NCI-H146 treated with DMSO at 0.1 percent for 48 hours (cell line): ENCODE measurements at regions not wholly inside any gene's neighbourhood (a gene's known extent, or its start where the extent isn't known, plus 50 kb on each side); places are given as distances from the start of the nearest gene placed in this dataset.
A peak's percentile ranks its signal among the peaks of the same experiment; 100 is the strongest.
"Not testable (repeated sequence)": the region's sequence is repeated elsewhere in the genome, so short reads cannot be mapped to it uniquely, and the experiment has no call there.

ENCODE experiments used
- DNase-seq: peaks from one replicate; lab custom pipeline; 2025; ENCODE audit not compliant: unreplicated experiment; lab: John Stamatoyannopoulos, UW

- no peak for DNase-seq
Observed at GRCh38 chr5:71821029-71821428, 102.0 kb downstream of the CARTPT start.

GRCh38 chr5:71822065-71822464, 103.0 kb downstream of the CARTPT start:
- not testable (repeated sequence) for DNase-seq

DNA sequence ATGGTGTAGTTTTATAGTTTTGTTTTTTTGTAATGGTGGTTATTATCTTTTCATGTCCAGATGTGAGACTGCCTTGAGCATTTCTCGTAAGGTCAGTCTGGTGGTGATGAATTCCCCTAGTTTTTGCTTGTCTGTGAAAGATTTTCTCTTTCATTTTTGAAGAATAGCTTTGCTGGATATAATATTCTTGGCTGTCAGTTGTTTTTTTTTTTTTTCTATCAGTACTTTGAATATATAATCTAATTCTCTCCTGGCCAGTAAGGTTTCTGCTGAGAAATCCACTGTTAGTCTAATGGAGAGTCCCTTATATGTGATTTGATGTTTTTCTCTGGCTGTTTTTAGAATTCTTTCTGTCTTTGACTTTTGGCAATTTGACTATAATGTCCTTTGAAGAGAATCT, 106.9 kb downstream of the CARTPT start:
- DNase-seq: no peak

GRCh38 chr5:71828291-71829040, 109.4 kb downstream of the CARTPT start:
- no peak for DNase-seq

- DNase-seq: no peak
Observed at GRCh38 chr5:71829206-71829605, 110.1 kb downstream of the CARTPT start.

GRCh38 chr5:71830681-71831539, 111.8 kb downstream of the CARTPT start:
- DNase-seq: no peak

DNA sequence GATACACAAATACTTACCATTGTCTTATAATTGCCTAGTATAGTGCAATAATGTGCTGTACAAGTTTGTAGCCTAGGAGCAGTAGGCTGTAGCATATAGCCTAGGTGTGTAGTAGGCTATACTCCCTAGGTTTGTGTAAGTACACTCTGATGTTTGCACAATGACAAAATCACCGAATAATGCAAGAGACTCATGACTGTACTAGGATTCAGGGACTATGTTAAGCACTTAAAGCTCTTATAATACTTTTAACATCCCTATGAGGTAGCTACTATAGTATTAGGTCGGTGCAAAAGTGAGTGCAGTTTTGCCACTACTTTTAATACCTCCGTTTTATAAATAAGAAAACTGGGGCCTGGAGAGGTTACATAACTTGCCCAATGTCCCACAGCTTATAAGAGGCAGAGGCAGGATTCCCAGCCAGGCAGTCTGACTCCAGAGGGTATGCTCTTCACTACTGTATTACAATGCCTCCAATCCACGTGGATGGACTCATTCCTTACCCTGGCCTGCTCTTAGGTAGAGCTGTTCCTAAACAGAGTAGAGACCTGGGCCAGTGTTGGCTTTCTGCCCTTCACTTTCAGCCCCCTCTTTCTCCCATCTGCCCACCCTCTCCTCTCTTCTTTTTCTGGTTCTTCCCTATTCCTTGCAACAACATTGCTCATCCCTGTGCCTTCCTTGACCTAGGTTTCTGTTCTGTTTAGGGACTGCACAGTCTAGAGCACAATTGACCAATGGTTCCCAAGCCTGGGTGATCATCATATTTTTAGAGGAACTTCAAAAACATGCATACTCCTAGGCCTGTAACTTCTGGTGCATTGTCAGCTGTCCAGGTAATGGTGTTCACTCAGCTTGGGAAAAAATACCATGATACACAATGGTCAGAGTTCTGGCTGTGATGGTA, 114.0 kb downstream of the CARTPT start:
- no peak for DNase-seq

DNA sequence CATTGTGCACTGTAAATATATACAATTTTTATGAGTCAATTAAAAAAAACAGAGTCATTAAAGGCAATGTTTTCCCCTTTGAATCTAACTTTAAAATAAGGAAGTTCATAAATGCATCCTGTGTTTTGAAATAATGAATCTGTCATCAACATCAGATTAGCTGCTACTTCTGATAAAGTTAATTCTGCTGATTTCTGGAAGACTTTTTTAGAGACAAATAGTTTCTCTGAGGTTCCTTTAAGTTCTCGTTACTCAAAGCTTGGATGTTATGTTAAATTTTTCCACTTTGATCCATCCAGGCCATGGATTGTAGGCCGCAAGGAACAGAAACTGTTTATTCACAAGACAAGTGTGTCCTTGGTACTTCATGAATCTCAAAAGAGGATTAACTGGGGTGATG, 115.5 kb downstream of the CARTPT start:
- no peak for DNase-seq

DNA sequence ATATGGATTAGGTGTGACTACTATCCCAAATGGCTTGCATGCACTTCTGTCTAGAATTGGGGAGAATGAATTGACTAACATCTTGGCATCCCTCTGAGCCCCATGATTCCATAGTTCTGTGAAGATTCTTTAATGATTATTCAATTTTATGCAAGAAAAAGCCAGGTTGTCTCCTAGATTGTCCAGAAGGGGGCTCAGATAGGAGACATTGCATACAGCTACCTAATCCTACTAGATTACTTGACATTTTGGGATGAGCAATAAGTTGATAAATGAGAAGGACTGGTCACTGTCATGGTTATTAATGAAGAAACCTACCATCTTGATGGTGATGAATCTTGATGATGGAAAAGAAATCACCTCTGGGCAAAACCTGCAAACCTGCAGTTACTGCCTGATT, 117.0 kb downstream of the CARTPT start:
- peak; percentile 33 for DNase-seq

DNA sequence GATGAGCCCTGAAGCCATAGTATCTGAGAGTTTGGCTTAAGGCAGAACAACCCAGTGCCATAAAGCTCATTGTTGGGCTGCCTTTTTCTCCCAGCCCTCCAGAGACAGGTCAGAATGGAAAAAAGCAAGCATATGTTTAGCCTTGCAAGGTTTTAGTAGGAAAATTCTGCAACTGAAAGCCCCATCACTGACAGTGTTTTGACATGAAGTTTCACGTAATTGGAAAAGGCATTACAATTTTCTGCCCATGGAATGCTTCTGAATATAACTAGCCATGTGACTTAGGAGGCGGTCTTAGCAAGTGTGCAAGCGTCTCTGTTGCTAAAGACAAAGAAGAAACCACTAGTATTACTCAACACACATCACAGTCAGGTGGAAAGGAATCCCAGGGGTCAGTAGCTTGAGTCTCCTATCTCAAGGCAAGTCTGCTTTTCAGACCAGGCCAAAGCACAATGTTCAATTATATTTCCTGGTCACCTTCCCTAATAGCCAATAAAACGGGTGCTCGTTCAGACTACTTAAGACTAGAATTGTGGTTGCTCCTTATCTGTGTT, 117.6 kb downstream of the CARTPT start:
- no peak for DNase-seq

- no peak for DNase-seq
Observed at GRCh38 chr5:71838286-71838685, 119.2 kb downstream of the CARTPT start.

- peak; percentile 57 for DNase-seq
Observed at GRCh38 chr5:71839096-71839884, 120.2 kb downstream of the CARTPT start.

DNA sequence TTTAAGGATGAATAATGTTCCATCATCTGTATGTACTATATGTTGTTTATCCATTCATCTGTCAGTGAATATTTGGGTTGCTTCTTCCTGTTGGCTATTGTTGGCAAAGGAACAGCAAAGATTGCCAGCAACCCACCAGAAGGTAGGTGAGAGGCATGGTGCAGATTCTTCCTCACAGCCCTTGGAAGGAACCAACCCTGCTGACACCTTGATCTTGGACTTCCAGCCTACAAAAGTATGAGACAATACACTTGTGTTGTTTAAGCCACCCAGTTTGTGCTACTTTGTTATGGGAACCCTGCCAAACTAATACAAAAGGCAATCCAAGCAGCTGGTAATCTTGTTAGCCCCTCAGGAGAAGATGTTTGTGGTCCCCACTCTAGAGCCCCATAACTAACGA, 122.0 kb downstream of the CARTPT start:
- DNase-seq: no peak

- DNase-seq: no peak
Observed at GRCh38 chr5:71843111-71843510, 124.0 kb downstream of the CARTPT start.

DNA sequence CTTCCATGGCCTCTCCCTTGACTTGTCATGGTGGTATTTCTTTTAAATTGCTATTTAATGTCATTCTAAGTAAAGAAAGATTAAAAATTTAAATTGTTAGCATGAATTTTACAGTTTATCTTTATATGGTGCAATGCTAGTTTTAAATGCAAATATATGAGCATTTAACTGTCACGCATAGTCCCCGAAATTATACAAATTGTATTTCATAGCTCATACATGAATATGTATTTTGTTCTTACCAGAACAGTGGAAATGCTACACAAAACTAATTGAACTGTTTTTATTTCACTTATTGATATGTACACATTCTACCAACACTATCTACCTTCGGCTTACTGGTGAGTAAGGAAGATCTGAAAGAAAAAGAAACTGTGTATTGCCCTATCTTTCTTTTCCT, 125.8 kb downstream of the CARTPT start:
- DNase-seq: no peak

GRCh38 chr5:71859515-71859914, 140.4 kb downstream of the CARTPT start:
- no peak for DNase-seq

GRCh38 chr5:71860048-71860447, 141.0 kb downstream of the CARTPT start:
- DNase-seq: peak; percentile 68

- DNase-seq: no peak
Observed at GRCh38 chr5:71861682-71862081, 142.6 kb downstream of the CARTPT start.

DNA sequence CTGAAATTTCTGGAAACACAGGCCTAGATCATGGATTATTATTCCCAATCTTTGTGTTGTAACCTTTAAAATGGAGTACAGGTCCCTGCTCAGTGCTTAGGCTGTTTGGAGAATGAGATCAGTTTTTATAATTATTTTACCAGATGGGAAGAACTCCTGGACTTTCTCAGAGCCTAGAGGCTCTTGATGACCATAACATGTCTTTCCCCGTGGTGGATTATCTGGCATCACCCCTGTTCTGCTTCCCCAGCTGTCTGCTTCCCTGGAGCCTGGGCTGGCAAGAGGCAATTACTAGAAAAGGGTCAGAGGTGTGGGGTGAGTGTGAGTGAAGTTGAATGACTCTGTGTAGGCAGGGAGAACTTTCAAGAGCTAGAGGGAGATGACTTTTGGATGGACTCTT, 143.0 kb downstream of the CARTPT start:
- no peak for DNase-seq

- no peak for DNase-seq
Observed at GRCh38 chr5:71862507-71863060, 143.5 kb downstream of the CARTPT start.
